Thyroid gland (tissue), 4 donors: ENCODE measurements at regions not wholly inside any gene's neighbourhood (a gene's known extent, or its start where the extent isn't known, plus 50 kb on each side); places are given as distances from the start of the nearest gene placed in this dataset.

ENCODE experiments used
- CTCF ChIP-seq, 6 experiments: fragments of 200-600 bp in 3 of 6; fragments of 450-650 bp in 3 of 6; sonication (generic) in 3 of 6; IDR thresholded peaks; one replicate each; pipeline ENCODE4 v1.5.1; 2016 to 2019; ENCODE audit warnings: antibody characterized with exemption in 6 of 6, mild to moderate bottlenecking in 2 of 6, inconsistent platforms in 1 of 6, moderate library complexity in 1 of 6
- POLR2A ChIP-seq, 2 donors: fragments of 450-650 bp; IDR thresholded peaks; one replicate each; pipeline ENCODE4 v1.6.1; 2017; ENCODE audit warnings: antibody characterized with exemption in 2 of 2, mild to moderate bottlenecking in 2 of 2, moderate library complexity in 1 of 2

- no peak for TF ChIP-seq CTCF (IDR thresholded peaks at IDR 0.05)
- no peak for TF ChIP-seq POLR2A (IDR thresholded peaks at IDR 0.05)
These were observed 282.0 kb downstream of the PRELID2 start for GRCh38 chr5:145553177-145553576.
